ENCODE measurements at regions not wholly inside any gene's neighbourhood (a gene's known extent, or its start where the extent isn't known, plus 50 kb on each side); places are given as distances from the start of the nearest gene placed in this dataset.

DNA sequence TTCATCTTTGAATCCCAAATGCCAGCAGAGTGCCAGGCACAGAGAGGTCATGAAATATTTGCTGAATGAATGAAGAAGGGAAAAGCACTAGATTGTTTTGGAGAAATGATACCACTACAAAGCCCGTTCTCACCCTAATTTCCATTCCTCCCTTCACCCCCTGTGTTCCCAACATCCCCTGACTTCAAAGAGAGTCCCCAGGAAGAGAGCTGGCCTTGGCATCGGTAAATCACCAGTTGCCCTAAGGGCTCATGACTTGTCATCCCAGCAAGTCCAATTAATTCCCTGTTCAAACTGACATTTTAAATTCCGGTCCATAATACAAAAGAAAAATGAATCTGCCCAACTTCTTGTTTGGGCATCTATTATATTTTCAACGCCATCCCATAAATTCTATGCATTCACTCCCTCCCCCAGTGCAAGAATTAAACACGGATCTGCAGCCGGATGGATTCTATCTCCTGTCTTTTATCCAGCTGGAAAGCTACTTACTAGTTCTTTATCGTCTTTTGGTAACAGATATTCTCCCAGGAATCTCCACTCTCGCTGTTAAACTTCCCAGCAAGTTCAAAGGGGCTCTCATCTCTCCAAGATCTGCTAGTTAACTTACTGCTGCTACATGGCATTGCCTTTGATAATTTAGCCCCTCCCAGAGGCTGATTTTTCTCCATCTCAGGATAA is 63.9 kb upstream of the TSC22D2 start:
- 82% methylated on average over 8 of the region's 8 CpGs for WGBS (ENCODE audit: missing lambda C conversion rate)
- CTCF ChIA-PET, result interaction anchor here (0.7 to 1.5 kb wide), 2 partner anchors 10 to 173 kb away, joined by 3 read pairs; no protein-coding TSS in a partner anchor
- TF ChIP-seq EHF (CRISPR knock-in tag; IDR thresholded peaks at IDR 0.05) (no peak), RAD21 (conservative IDR thresholded peaks at IDR 0.05 in 1 of 2, IDR thresholded peaks at IDR 0.05 in 1 of 2) (no peak), CBX2 (IDR thresholded peaks at IDR 0.05; ENCODE audit: borderline replicate concordance, low read depth) (no peak), HOXB13 (CRISPR knock-in tag; IDR thresholded peaks at IDR 0.05; ENCODE audit: low read depth) (no peak), RNF2 (IDR thresholded peaks at IDR 0.05; ENCODE audit: borderline replicate concordance, low read depth) (no peak), MAFK (IDR thresholded peaks at IDR 0.05; ENCODE audit: partially characterized antibody) (no peak), FOXS1 (CRISPR knock-in tag; IDR thresholded peaks at IDR 0.05) (no peak), ZFP36 (IDR thresholded peaks at IDR 0.05; ENCODE audit: borderline replicate concordance, partially characterized antibody) (no peak), CHD2 (IDR thresholded peaks at IDR 0.05; ENCODE audit: low read length, partially characterized antibody) (no peak), HOXA7 (CRISPR knock-in tag; IDR thresholded peaks at IDR 0.05) (no peak)
- TF ChIP-seq, protein P1, sequence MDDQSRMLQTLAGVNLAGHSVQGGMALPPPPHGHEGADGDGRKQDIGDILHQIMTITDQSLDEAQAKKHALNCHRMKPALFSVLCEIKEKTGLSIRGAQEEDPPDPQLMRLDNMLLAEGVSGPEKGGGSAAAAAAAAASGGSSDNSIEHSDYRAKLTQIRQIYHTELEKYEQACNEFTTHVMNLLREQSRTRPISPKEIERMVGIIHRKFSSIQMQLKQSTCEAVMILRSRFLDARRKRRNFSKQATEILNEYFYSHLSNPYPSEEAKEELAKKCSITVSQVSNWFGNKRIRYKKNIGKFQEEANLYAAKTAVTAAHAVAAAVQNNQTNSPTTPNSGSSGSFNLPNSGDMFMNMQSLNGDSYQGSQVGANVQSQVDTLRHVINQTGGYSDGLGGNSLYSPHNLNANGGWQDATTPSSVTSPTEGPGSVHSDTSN (IDR thresholded peaks at IDR 0.05), result no peak
- TF ChIP-seq, protein P2, sequence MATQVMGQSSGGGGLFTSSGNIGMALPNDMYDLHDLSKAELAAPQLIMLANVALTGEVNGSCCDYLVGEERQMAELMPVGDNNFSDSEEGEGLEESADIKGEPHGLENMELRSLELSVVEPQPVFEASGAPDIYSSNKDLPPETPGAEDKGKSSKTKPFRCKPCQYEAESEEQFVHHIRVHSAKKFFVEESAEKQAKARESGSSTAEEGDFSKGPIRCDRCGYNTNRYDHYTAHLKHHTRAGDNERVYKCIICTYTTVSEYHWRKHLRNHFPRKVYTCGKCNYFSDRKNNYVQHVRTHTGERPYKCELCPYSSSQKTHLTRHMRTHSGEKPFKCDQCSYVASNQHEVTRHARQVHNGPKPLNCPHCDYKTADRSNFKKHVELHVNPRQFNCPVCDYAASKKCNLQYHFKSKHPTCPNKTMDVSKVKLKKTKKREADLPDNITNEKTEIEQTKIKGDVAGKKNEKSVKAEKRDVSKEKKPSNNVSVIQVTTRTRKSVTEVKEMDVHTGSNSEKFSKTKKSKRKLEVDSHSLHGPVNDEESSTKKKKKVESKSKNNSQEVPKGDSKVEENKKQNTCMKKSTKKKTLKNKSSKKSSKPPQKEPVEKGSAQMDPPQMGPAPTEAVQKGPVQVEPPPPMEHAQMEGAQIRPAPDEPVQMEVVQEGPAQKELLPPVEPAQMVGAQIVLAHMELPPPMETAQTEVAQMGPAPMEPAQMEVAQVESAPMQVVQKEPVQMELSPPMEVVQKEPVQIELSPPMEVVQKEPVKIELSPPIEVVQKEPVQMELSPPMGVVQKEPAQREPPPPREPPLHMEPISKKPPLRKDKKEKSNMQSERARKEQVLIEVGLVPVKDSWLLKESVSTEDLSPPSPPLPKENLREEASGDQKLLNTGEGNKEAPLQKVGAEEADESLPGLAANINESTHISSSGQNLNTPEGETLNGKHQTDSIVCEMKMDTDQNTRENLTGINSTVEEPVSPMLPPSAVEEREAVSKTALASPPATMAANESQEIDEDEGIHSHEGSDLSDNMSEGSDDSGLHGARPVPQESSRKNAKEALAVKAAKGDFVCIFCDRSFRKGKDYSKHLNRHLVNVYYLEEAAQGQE (IDR thresholded peaks at IDR 0.05), result no peak
- ATAC-seq, result no peak
- peak overlapping the region; percentile 39 for H3K4me2 ChIP-seq
- H3K9me3 ChIP-seq, result no peaks in the 10 kb centered on the region
- FAIRE-seq, result no peak
- POLR2A ChIA-PET, result interaction anchor here (5.7 kb wide), 1 partner anchor 65 kb away, joined by 47 read pairs; the partner anchor contains the start of gene TSC22D2
- peak overlapping the region; percentile 69 to 79 for H3K27ac ChIP-seq
- H3K4me1 ChIP-seq, result peaks cover 62% of the 10 kb centered on the region
- no peak overlapping the region for H3K4me3 ChIP-seq
- DNase-seq (ENCODE audit: low read depth in 1 of 2, low spot score in 1 of 2), result no peak

DNA sequence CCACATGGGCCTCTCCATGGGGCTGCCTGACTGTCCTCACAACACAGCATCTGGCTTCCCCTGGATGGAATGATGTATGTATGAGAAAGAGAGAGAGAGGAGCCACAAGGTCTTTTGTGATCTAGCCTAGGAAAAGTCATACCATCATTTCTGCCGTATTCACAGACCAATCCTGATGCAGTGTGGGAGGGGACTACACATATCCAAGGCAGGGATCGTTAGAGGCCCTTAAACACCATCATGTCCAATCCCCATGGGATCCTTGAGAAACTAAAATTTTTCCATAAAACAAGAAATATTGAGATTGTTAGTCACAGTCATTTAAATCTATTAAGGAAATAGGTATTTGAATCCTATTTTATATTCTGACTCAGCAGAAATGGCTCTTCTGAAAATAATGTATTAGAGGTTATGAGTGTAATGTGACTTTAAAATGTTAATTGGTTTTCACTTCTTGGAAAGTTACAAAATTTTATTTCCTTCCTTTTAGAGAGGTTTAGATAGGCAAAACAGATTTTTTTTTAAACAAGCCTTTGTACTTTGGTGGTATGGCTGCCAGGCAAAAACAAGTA is 65.1 kb upstream of the TSC22D2 start:
- no peak for FAIRE-seq
- Histone ChIP-seq H3K27ac (peak overlapping the region; percentile 60 to 69; a peak in 4 of 6 replicates), H3K9me3 (0 out of 3 replicates have a peak, but pooled peaks cover 2% of the 10 kb centered on the region), H3K4me2 (no peak overlapping the region), H3K4me3 (no peak overlapping the region), H3K4me1 (peaks cover 52% of the 10 kb centered on the region)
- TF ChIP-seq ZC3H11A (IDR thresholded peaks at IDR 0.05), result no peak
- peak; percentile 91 for TF ChIP-seq MAFK (IDR thresholded peaks at IDR 0.05; ENCODE audit: partially characterized antibody)
- no peak for TF ChIP-seq CBX8 (IDR thresholded peaks at IDR 0.05)
- ChIA-PET CTCF (interaction anchor here (1.1 to 2.0 kb wide), 2 partner anchors 10 to 66 kb away, joined by 3 to 4 read pairs; partner anchors contain the start of gene TSC22D2), POLR2A (no interaction called here)
- DNase-seq (ENCODE audit: low read depth in 1 of 2, low spot score in 1 of 2), result no peak
- WGBS (ENCODE audit: missing lambda C conversion rate), result 89% methylated on average over 2 of the region's 2 CpGs
- ATAC-seq, result no peak

DNA sequence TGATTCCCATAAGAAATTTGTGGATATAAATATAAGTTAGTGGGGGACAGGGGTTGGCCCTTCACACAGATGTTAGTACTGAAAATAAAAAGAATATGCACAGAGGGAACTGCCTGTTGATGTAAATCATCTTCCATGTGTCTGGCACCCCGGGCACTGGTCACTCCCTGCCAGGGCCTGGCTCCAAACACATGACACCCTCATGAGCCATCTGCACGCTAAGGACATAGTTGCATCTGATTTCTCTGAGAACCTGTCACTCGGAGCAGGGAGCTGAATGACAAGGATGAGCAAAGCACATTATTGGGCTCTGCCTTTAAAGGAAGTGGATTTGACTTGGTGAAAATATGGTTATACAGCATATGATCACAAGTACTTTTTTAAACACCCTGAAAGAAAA is 66.2 kb upstream of the TSC22D2 start:
- DNase-seq (ENCODE audit: low read depth in 1 of 2, low spot score in 1 of 2) (no peak), ATAC-seq (no peak)
- TF ChIP-seq, protein P3, sequence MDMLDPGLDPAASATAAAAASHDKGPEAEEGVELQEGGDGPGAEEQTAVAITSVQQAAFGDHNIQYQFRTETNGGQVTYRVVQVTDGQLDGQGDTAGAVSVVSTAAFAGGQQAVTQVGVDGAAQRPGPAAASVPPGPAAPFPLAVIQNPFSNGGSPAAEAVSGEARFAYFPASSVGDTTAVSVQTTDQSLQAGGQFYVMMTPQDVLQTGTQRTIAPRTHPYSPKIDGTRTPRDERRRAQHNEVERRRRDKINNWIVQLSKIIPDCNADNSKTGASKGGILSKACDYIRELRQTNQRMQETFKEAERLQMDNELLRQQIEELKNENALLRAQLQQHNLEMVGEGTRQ (IDR thresholded peaks at IDR 0.05), result no peak
- TF ChIP-seq CHD4 (IDR thresholded peaks at IDR 0.05; ENCODE audit: borderline replicate concordance), result no peak
- TF ChIP-seq KDM5A (IDR thresholded peaks at IDR 0.05), result no peak
- no peak for TF ChIP-seq ZFP36 (IDR thresholded peaks at IDR 0.05; ENCODE audit: borderline replicate concordance, partially characterized antibody)
- no peak for TF ChIP-seq POLR2A (IDR thresholded peaks at IDR 0.05; ENCODE audit: low read length)
- TF ChIP-seq MAZ (IDR thresholded peaks at IDR 0.05; ENCODE audit: borderline replicate concordance, low read depth, low read length), result no peak
- TF ChIP-seq RARB (CRISPR knock-in tag; IDR thresholded peaks at IDR 0.05), result no peak
- TF ChIP-seq, protein P2 (IDR thresholded peaks at IDR 0.05), result no peak
- TF ChIP-seq EHF (CRISPR knock-in tag; IDR thresholded peaks at IDR 0.05), result no peak
- TF ChIP-seq, protein P1 (IDR thresholded peaks at IDR 0.05), result no peak

More for the DNA sequence above, 66.2 kb upstream of the TSC22D2 start:
- Histone ChIP-seq H3K4me3 (no peak overlapping the region), H3K4me2 (no peak overlapping the region), H3K9me3 (peaks cover 5% of the 10 kb centered on the region; the same call in 1 of the 3 replicates), H3K4me1 (peaks cover 41% of the 10 kb centered on the region), H3K27ac (peak overlapping the region in 1 of 2 experiments; percentile 53; a peak in 2 of 6 replicates)
- POLR2A ChIA-PET, result no interaction called here
- WGBS (ENCODE audit: missing lambda C conversion rate), result 67% methylated on average over 3 of the region's 3 CpGs
- CTCF ChIA-PET, result interaction anchor here (2.0 kb wide), 1 partner anchor 67 kb away, joined by 4 read pairs; the partner anchor contains the start of gene TSC22D2
- FAIRE-seq, result no peak

Measured in A549 (cell line).